HG02678 (cell line): ENCODE measurements at regions not wholly inside any gene's neighbourhood (a gene's known extent, or its start where the extent isn't known, plus 50 kb on each side); places are given as distances from the start of the nearest gene placed in this dataset.
A peak's percentile ranks its signal among the peaks of the same experiment; 100 is the strongest.
"Not testable (repeated sequence)": the region's sequence is repeated elsewhere in the genome, so short reads cannot be mapped to it uniquely, and the experiment has no call there.

Experiments used
- ATAC-seq: cut with Tn5 transposase; IDR thresholded peaks from one replicate; pipeline ENCODE4 v1.9.1; 2021; ENCODE audit warnings: mild to moderate bottlenecking, moderate library complexity; ENCODE audit not compliant: unreplicated experiment

DNA sequence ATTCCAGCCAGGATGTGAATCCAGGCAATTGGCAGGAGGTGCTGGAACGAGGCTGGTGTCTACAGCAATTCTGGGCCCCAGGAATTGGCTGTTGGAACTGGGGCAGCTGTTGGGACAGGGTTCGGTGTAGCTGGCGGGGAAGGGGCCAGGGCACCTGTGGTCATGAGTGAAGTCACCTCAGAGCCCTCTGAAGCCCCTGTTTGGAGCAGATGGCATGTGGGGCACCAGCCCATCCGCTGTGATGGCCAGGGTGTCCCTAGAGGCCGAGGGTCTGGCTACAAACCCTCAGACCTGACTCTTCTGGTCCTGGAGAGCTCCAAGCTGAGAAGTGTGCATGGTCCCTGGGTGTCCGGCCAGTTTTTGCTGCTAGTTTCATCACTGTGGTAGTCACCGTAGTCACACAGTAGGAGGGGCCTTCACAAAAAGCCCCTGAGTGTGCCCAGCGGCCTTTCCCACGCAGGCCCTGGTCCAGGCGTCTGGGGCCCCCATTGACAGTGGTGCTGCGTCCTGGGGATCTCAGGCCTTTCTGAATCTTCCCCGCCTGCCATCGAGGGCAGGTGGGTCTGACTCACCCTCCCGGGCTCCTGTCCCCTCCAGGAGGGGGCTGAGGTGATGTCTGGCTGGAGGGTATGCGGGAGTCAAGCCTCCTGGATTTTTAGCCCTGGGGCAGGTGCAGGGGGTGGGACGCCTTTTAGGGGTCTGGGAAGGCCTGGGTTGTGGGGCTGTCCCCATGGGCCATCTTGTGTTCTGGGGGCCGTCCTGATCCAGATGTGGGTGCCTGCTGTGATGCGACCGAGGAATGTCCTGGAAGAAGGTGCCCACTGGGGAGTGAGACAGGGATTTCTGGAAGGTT is 368.0 kb downstream of the TMEM121 start:
- no peak for ATAC-seq

DNA sequence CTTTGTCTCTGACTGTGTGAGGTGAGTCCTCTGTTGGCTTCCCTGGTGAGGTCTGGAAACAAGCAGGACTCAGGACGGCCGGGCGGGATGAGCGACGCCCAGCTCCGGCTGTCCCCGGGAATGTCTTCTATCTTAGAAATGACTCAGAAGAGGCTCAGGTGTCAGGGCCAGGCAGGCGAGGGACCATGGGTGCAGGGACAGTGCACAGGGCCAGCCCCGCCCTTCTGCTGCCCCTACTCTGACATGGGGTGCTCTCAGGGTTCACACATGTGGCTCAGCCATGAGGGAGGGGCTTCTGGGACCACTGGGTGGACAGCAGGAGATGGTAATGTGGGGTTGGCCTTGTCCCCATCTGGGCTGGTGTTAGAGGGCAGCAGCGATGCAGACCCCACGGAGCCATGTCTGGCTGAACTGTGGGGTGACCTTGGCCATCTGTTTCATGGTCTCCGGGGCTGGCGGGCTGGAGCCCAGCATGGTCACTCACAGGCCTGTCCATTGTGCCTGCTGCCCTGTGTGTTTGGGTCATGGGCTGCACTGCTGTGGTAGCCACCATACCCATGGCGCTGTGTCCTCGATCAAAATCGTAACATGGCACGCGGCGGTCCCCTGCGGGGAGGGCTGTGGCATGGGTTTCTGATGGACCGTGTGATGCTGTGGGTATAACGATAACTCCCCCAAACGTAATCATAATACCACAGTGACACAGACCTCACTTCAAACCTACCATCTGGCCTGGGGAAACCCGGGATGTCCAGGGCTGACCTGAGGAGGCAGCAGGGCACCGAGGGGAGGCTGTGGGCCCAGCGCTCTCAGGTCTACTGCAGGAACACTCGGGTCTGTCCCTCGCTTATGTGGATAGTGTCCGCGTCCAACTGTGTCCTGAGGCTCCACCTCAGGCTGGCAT is 368.8 kb downstream of the TMEM121 start:
- ATAC-seq = no peak

DNA sequence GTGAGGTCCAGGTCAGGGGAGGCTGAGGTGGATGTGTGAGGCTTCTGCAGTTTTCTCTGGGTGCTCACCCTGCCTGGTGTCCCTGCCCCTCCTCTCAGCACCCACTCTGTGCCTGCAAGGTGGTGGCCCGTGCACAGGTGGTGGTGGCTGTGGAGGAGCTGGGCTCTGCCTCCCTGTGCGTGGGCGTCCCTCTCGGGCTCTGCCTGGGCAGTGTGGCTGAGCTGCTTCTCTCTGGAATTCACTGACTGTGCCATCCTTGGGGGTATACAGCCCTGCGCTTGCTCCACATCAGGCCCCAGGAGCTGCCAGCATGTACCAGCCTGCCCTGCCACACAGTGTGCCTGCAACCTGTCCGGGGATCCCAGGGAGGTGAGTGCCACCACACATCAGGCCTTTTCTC is 369.8 kb downstream of the TMEM121 start:
- ATAC-seq = not testable (repeated sequence)

DNA sequence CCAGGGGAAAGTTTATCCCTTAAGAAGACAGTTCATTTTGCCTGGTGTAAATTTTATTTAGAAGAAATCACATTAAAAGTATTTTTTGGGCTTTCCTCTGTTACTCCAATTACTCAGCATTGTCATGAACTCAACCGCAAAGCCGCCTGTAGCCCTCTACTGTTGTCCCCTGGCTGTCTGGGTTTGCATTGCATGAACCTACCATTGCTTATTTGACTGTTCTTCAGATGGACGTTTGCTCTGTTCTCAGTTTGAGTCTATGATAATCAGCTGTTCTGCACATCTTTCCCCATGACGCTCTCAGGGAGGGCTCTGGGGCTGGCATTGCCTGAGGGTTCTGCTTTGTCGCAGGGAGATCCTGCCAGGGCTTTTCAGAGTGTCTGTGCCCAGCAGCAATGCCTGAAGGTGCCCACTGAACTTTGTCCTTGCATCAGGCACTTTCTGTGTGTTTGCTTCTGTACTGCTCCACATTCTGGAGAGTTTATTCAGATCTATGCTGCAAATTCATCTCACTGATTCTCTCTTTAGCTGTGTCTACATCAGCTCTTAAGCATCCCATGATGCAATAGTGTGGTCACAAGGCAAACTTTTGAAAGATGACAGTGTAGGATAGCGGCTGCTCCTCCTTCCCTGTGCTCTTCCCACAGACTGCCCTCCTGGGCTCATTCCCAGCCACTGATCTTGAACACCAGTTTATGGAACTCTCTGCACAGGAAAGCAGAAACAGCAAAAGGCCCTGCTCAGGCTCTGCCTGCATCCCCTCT is 370.8 kb downstream of the TMEM121 start:
- ATAC-seq = not testable (repeated sequence)

DNA sequence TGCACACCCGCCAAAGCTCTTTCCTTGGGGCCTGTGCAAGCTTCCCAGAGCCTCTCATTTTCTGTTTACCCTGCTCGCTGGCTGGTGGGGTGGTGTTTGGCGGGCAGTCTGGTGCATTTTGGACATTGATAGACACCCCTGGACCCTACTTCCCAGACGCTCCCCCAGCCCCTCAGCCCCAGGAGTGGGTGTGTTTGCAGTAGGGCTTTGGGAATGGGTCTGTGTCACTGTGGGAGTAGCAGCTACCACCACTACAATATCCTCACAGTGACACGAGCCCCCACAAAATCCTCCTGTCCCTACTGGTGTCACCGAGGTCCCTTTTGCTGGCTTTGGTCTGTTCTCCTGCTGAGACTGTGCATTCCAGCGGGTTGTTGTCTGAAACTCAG is 371.3 kb downstream of the TMEM121 start:
- ATAC-seq = no peak

DNA sequence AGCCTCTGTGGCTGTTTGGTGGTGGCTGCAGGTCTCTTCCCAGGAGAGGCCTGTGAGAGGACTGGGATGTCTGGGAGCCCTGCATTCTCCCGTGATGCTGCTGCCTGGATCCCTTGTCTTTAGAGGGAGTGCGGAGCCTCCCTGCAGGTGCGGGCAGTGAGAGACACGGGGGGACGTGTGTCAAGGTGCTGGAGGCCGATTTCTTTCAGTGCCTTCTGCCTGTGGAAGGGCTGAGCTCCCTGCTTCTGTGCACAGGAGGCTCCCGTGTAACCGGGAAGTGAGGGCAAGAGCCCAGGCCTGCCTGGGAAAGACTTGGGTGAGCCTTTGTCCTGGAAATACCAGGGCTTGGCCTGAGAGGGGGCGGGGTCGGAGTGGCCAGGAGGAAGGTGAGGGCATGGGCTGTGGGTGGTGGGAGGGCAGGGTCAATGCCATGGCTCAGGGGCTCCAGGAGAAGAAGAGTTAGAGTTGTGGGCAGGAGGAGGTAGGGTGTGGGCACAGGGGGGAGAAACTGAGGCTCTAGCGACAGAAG is 372.2 kb downstream of the TMEM121 start:
- ATAC-seq = no peak

DNA sequence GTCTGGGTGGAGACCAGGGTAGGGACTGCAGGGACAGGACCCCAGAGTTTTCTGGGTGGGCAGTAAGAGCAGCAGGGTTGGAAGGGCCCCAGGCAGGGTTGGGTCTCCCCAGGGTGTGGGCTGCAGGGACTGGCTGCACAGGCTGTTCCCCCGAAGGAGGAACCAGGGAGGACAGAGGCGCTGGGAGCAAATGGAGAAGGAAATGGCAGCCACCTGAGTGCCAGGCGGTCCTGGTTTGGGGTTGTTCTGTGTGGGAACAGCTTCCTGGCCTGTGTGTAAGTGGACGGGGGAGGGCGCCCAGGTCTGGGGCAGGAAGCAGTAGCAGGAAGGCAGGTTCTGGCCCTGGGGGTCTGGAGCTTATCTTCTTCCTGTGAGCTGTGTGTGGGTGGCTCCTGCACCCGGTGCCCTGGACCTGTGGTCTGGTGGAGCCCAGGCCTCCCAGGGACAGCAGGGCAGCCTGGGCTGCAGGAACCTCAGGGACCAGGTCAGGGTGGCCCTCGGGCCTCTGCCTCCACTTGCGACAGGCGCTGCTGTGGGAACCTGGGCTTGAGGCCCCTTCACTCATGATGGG is 372.8 kb downstream of the TMEM121 start:
- no peak for ATAC-seq

DNA sequence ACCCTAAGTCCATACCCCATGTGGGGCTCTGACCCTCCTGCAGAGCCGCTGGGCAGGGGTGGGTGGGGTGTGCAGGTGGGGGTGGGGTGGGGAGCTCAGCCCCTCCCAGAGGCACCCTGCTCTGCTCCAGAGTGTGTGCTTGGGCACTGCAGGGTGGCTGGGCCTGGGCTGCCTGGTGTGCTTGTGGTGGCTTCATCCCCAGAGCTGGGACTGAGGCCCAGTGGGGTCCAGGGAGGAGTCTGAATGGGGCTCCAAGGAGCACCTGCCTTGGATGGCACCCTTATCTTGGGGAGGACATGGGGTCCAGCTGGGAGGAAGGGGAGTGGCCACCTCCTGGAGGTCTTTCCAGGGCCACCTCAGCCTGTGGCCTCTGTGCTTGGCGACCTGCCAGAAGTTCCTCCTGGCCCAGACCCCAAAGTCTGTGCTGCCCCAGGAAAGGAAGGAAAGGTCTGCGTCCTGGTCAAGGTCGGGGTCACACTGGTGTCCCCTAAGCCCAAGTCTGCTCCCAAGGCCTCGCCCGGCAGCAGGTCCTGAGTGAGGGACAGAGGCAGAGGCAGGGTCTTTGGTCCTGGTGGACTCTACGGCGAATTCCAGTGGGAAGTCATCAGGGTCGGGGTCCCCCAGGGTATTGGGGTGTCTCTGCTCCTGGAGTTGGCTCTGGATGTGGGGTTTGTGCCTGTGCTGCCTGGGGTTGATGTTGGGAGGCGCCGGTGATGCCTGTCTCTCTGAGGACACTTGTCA is 373.4 kb downstream of the TMEM121 start:
- ATAC-seq = no peak

DNA sequence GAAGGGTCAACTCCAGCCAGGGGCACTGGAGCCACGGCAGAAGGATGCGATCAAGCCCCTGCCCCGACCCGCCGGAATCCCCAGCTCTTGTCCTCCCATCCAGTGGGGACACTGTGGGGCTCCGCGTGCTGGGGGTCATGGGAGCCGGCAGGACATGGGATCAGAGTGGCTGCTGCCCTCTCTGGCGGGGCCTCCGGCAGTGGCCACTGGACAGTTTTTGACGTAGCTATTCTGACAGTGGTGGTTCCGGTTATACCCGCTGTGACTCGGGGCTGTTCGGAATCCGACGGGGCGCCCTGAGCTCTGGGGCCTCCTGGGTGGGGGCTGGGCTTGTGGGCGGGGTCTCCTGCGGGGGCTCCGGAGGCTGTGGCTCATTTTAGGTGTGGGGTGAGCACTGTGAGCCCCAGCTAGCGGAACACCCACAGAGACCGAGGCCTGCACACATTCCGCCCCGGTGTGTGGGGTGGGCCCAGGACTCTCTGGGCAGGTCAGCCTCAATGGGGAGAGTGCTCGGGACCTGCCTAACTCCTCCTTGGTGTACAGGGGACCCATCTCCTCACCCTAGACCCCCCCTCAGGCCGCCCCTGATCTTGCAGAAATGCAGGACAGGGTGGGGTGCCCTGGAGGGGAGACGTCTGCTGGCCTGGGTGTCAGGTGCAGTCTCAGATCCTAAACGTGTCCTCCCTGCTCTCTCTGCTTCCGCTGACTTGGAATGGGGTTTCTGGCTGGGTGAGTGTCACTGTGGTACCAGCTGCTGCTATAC is 374.2 kb downstream of the TMEM121 start:
- ATAC-seq = no peak

DNA sequence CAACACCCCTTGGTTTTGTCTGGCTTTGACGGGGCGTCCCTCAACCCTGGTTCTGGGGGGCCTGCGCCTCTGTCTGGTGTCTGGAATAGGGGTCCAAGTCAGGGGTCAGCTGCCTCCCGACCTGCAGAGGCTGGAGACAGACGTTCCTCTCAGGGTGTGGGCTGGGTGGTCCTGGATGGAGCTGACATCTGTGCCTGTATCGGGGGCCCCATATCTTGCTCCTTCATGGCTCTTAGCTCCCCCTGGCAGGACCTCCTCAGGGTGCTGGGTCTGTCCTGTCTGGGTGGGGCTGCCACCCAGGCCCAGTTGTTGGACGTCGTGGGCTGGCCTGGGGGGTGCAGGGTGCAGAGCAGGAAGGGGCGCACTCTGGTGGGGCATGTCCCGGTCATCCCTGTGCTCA is 374.8 kb downstream of the TMEM121 start:
- no peak for ATAC-seq

DNA sequence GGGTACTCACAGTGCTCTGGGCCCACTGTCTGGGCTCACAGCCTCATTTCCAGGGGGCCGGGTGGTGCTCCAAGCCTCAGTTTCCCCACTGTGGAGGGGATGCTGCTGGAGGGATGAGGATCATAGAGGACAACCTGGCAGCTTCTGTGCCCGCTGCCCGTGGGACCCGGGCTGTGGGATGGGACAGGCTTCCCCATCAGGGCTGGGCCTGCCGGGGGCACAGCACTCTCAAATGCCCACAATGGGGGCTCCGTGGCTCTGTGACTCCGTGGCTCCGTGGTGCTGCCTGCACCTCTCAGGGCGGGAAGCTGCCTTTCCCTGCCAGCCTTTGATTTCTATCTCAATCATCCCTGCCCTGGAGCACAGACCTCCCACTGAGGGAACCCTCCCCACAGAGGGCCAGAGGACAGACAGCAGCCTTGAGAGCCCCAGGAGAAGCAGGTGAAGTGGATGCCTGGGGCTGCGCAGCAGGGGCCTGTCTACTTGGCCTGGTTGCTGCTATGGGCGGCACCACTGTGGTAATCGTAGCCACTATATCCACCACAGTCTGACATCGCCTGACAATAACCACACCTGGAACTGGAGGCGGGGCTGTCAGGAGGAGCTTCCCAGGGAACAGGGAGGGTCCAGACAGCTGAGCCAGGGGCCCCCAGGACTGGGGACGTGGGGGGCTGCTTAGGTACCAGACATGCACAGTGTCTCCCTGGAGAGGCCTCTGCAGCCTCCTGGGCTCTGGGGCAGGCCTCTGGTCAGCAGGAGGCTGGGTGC is 375.9 kb downstream of the TMEM121 start:
- ATAC-seq = no peak

DNA sequence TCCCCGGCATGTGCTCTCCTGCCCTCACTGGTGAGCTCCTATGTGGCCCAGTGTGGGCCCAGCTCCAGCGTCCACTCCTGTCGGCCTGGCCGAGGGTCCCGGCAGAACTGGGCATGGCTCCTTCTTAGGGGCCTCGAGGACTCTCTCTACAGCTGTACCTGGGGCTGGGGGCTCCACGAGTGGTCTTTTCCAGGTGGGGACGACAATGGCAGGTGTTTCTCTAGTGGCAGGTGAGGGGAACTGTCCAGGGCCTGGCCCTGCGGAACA is 376.4 kb downstream of the TMEM121 start:
- not testable (repeated sequence) for ATAC-seq

DNA sequence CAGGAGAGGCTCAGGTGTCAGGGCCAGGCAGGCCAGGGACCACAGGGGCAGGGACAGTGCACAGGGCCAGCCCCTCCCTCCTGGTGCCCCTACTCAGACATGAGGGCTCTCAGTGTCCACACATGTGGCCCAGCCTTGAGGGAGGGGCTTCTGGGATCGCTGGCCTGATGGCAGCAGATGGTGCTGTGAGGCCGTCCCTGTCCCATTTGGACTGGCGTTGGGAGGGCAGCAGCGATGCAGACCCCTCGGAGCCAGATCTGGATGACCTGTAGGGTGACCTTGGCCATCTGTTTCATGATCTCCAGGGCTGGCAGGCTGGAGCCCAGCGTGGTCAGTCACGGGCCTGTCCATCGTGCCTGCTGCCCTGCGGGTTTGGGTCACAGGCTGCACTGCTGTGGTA is 377.6 kb downstream of the TMEM121 start:
- ATAC-seq = no peak

DNA sequence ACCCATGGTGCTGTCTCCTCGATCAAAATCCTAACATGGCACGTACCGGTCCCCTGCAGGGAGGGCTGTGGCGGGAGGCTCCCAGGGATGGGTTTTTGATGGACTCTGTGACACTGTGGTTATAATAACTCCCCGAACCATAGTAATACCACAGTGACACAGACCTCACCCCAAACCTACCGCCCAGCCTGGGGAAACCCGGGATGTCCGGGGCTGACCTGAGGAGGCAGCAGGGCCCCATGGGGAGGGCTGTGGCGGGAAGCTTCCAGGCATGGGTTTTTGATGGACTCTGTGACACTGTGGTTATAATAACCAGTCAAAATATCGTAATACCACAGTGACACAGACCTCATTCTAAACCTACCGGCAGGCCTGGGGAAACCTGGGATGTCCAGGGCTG is 378.0 kb downstream of the TMEM121 start:
- ATAC-seq = no peak

DNA sequence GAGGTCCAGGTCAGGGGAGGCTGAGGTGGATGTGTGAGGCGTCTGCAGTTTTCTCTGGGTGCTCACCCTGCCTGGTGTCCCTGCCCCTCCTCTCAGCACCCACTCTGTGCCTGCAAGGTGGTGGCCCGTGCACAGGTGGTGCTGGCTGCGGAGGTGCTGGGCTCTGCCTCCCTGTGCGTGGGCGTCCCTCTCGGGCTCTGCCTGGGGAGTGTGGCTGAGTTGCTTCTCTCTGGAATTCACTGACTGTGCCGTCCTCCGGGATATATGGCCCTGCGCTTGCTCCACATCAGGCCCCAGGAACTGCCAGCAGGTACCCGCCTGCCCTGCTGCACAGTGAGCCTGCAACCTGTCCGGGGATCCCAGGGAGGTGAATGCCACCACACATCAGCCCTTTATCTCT is 379.1 kb downstream of the TMEM121 start:
- ATAC-seq = no peak

DNA sequence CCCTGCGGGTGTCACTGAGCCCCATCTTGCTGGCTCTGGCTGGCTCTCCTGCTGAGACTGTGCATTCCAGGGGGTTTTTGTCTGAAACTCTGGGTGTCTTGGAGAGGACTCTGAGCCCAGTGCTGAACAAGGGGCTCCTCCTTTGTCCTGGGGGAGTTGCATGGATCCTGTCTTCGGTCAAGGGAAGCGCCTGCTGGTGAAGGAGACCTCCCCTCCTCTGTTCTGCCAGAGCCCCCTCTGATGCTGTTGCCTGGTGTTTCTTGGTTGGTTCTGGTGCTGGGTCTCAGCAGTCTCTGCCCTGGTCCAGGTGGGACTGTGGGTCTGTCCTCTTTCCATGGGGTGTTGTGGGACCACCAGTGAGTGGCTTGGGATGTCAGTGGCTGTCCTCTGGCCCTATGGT is 380.9 kb downstream of the TMEM121 start:
- ATAC-seq = no peak

DNA sequence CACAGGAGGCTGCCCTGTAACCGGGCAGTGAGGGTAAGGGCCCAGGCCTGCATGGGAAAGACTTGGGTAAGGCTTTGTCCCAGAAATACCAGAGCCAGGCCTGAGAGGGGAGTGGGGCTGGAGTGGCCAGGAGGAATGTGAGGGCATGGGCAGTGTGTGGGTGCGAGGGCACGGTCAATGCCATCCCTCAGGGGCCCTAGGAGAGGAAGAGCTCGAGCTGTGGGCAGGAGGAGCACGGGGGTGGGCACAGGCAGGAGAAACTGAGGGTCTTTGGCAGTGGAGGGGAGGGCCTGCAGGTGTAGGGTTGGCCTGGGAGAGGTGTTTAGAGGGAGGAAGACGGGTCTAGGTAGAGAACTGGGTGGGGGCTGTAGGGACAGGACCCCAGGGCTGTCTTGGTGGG is 381.6 kb downstream of the TMEM121 start:
- ATAC-seq = no peak

DNA sequence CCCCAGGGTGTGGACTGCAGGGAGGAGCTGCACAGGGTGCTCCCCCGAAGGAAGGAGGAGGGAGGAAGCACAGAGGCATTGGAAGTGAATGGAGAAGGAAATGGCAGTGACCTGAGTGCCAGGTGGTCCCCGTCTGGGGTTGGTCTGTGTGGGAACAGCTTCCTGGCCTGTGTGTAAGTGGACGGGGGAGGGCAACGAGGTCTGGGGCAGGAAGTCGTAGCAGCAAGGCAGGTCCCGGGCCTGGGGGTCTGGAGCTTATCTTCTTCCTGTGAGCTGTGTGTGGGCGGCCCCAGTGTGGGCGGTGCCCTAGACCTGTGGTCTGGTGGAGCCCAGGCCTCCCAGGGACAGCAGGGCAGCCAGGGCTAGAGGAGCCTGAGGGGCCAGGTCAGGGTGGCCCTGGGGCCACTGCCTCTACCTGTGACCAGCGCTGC is 382.1 kb downstream of the TMEM121 start:
- ATAC-seq = peak; percentile 52
